Gastroesophageal sphincter (tissue), 4 donors: ENCODE measurements at regions not wholly inside any gene's neighbourhood (a gene's known extent, or its start where the extent isn't known, plus 50 kb on each side); places are given as distances from the start of the nearest gene placed in this dataset.

ENCODE experiments used
- ATAC-seq: fragments of 150-250 bp; one replicate; pipeline ENCODE4 v1.9.1; 2016; ENCODE audit warnings: mild to moderate bottlenecking, moderate library complexity
- H3K27ac ChIP-seq, 4 donors: fragments of 200-600 bp; sonication (generic) in 3 of 4; 1 replicate in 3 of 4; 2 replicates in 1 of 4; pipeline ENCODE4 v1.5.1; 2016 to 2019
- H3K27me3 ChIP-seq: fragments of 200-600 bp; sonication (generic); one replicate; pipeline ENCODE4 v1.5.1; 2019
- H3K36me3 ChIP-seq, 2 donors: fragments of 200-600 bp; sonication (generic); one replicate each; pipeline ENCODE4 v1.5.1; 2019; ENCODE audit warnings: control low read depth in 1 of 2
- H3K4me1 ChIP-seq, 3 donors: fragments of 200-600 bp; sonication (generic); 1 replicate in 2 of 3; 2 replicates in 1 of 3; pipeline ENCODE4 v1.5.1; 2016 to 2019; ENCODE audit warnings: control low read depth in 2 of 3
- H3K4me3 ChIP-seq, 2 donors: fragments of 200-600 bp; sonication (generic); one replicate each; pipeline ENCODE4 v1.5.1; 2019; ENCODE audit warnings: mild to moderate bottlenecking in 1 of 2, moderate library complexity in 1 of 2
- H3K9me3 ChIP-seq, 3 donors: fragments of 200-600 bp; sonication (generic); one replicate each; pipeline ENCODE4 v1.5.1; 2017 to 2019; ENCODE audit warnings: control low read depth in 2 of 3
- CTCF ChIP-seq, 4 experiments: fragments of 200-600 bp in 2 of 4; fragments of 450-650 bp in 2 of 4; sonication (generic) in 1 of 4; IDR thresholded peaks; one replicate each; pipeline ENCODE4 v1.5.1; 2017 to 2019; ENCODE audit warnings: antibody characterized with exemption in 4 of 4, mild to moderate bottlenecking in 2 of 4, moderate library complexity in 2 of 4
- EP300 ChIP-seq: sonication (generic); formaldehyde crosslinking; IDR thresholded peaks from one replicate; pipeline ENCODE4 v1.6.1; 2017; ENCODE audit warnings: antibody characterized with exemption, mild to moderate bottlenecking
- POLR2A ChIP-seq, 2 donors: fragments of 450-650 bp; IDR thresholded peaks; one replicate each; pipeline ENCODE4 v1.6.1; 2017; ENCODE audit warnings: antibody characterized with exemption in 2 of 2, mild to moderate bottlenecking in 2 of 2, moderate library complexity in 1 of 2
- POLR2AphosphoS5 ChIP-seq: sonication (generic); formaldehyde crosslinking; IDR thresholded peaks from one replicate; pipeline ENCODE4 v1.6.1; 2017; ENCODE audit warnings: antibody characterized with exemption
- WGBS, 2 donors: methylation state at CpG; one replicate each; pipeline ENCODE4 v1.1.5; 2018; ENCODE audit warnings: low coverage in 1 of 2; 5-methylcytosine and 5-hydroxymethylcytosine counted together

DNA sequence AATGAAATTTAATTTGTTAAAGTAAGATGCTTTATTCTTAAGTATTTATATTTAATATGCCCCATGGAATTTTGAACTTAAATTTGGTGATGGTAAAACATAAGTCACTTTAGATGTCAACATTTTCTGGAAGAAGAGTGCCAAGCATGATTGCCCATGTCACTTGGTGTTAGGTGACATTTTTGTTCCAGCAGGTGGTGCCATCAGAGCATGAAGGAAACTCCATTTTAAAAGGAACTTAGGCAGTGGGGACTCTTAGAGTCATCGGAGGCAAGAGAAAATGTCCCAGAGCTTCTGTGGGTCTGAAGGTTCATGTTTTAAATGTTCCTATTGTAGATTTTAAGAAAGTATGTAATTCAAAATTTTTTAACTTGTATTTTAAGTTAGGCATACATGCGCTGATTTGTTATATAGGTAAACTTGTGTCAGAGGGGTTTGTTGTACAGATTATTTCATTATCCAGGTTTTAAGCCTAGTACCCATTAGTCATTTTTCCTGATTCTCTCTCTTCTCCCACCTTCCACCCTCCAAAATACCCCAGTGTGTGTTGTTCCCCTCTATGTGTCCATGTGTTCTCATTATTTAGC is 789.3 kb downstream of the SEMA5A start:
- WGBS, 2 donors, result 52 to 66% methylated on average over 2 of the region's 2 CpGs
- H3K9me3 ChIP-seq, result no peaks in the 10 kb centered on the region

GRCh38 chr5:8765886-8766285 is 780.0 kb downstream of the SEMA5A start:
- WGBS, 2 donors, result 52 to 56% methylated on average over 3 of the region's 3 CpGs
- no peaks in the 10 kb centered on the region for H3K9me3 ChIP-seq
- no peak for ATAC-seq

More for the DNA sequence above, 789.3 kb downstream of the SEMA5A start:
- no peaks in the 10 kb centered on the region for H3K27me3 ChIP-seq
- TF ChIP-seq POLR2A (IDR thresholded peaks at IDR 0.05), result no peak
- peak in 1 of 4 experiments; percentile 34 for TF ChIP-seq CTCF (IDR thresholded peaks at IDR 0.05)
- no peak overlapping the region for H3K4me3 ChIP-seq
- no peaks in the 10 kb centered on the region for H3K36me3 ChIP-seq
- H3K4me1 ChIP-seq, result no peaks in the 10 kb centered on the region
- ATAC-seq, result no peak
- no peak overlapping the region for H3K27ac ChIP-seq

GRCh38 chr5:8766448-8766847 is 779.4 kb downstream of the SEMA5A start:
- no peak overlapping the region for H3K4me3 ChIP-seq
- ATAC-seq, result no peak
- no peaks in the 10 kb centered on the region for H3K9me3 ChIP-seq
- no peak overlapping the region for H3K27ac ChIP-seq
- WGBS, 2 donors, result 54% methylated on average over 1 of the region's 1 CpG; no CpG with 5 or more reads in 1 of the 2 donors
- H3K27me3 ChIP-seq, result no peaks in the 10 kb centered on the region
- H3K4me1 ChIP-seq, result no peaks in the 10 kb centered on the region
- TF ChIP-seq POLR2AphosphoS5 (no peak), EP300 (no peak), CTCF (IDR thresholded peaks at IDR 0.05) (no peak), POLR2A (IDR thresholded peaks at IDR 0.05) (no peak)
- no peaks in the 10 kb centered on the region for H3K36me3 ChIP-seq

More at GRCh38 chr5:8765886-8766285, 780.0 kb downstream of the SEMA5A start:
- Histone ChIP-seq H3K4me3 (no peak overlapping the region), H3K4me1 (no peaks in the 10 kb centered on the region), H3K36me3 (no peaks in the 10 kb centered on the region), H3K27ac (no peak overlapping the region), H3K27me3 (no peaks in the 10 kb centered on the region)
- TF ChIP-seq EP300 (no peak), POLR2AphosphoS5 (no peak), CTCF (IDR thresholded peaks at IDR 0.05) (no peak), POLR2A (IDR thresholded peaks at IDR 0.05) (no peak)

- H3K27me3 ChIP-seq, result no peaks in the 10 kb centered on the region
- ATAC-seq, result no peak
- no peak for TF ChIP-seq EP300
- TF ChIP-seq CTCF (IDR thresholded peaks at IDR 0.05), result no peak
- TF ChIP-seq POLR2A (IDR thresholded peaks at IDR 0.05), result no peak
- no peak for TF ChIP-seq POLR2AphosphoS5
- H3K36me3 ChIP-seq, result no peaks in the 10 kb centered on the region
- no peak overlapping the region for H3K27ac ChIP-seq
- no peaks in the 10 kb centered on the region for H3K4me1 ChIP-seq
- no peak overlapping the region for H3K4me3 ChIP-seq
- 56% methylated on average over 3 of the region's 3 CpGs for WGBS, 2 donors
- no peaks in the 10 kb centered on the region for H3K9me3 ChIP-seq
Measured at GRCh38 chr5:8767111-8767510, 778.8 kb downstream of the SEMA5A start.

GRCh38 chr5:8767746-8768145 is 778.1 kb downstream of the SEMA5A start:
- H3K4me3 ChIP-seq, result no peak overlapping the region
- H3K27ac ChIP-seq, result no peak overlapping the region
- no peak for ATAC-seq
- H3K27me3 ChIP-seq, result no peaks in the 10 kb centered on the region
- no peaks in the 10 kb centered on the region for H3K36me3 ChIP-seq
- no peaks in the 10 kb centered on the region for H3K9me3 ChIP-seq
- no peaks in the 10 kb centered on the region for H3K4me1 ChIP-seq
- 41 to 43% methylated on average over 3 of the region's 3 CpGs for WGBS, 2 donors
- TF ChIP-seq POLR2A (IDR thresholded peaks at IDR 0.05), result no peak
- TF ChIP-seq EP300, result no peak
- TF ChIP-seq POLR2AphosphoS5, result no peak
- TF ChIP-seq CTCF (IDR thresholded peaks at IDR 0.05), result no peak
